Muscle of arm (tissue), 1 donor: ENCODE measurements at regions not wholly inside any gene's neighbourhood (a gene's known extent, or its start where the extent isn't known, plus 50 kb on each side); places are given as distances from the start of the nearest gene placed in this dataset.
"Not testable (repeated sequence)": the region's sequence is repeated elsewhere in the genome, so short reads cannot be mapped to it uniquely, and the experiment has no call there.

ENCODE experiments used
- DNase-seq: peaks from one replicate; pipeline ENCODE4 v3.0.0-alpha.2; 2013

GRCh38 chr12:46983959-46984841 lies 95.2 kb upstream of the PCED1B start:
- DNase-seq = peak; percentile 15

GRCh38 chr12:46985816-46986215 lies 93.6 kb upstream of the PCED1B start:
- DNase-seq = no peak

- not testable (repeated sequence) for DNase-seq
These were observed 91.3 kb upstream of the PCED1B start for GRCh38 chr12:46988122-46988521.

DNA sequence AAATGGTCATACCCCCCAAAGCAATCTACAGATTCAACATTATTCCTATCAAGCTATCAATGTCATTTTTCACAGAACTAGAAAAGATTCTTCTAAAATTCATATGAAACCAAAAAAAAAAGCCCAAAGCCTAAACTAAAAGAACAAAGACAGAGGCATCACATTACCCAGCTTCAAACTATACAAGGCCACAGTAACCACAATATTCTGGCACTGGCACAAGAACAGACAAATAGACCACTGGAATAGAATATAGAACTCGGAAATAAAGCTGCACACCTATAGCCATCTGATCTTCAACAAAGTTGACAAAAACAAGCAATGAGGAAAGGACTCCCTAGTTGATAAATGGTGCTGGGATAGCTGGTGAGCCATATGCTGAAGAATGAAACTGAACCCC lies 89.2 kb upstream of the PCED1B start:
- no peak for DNase-seq

DNA sequence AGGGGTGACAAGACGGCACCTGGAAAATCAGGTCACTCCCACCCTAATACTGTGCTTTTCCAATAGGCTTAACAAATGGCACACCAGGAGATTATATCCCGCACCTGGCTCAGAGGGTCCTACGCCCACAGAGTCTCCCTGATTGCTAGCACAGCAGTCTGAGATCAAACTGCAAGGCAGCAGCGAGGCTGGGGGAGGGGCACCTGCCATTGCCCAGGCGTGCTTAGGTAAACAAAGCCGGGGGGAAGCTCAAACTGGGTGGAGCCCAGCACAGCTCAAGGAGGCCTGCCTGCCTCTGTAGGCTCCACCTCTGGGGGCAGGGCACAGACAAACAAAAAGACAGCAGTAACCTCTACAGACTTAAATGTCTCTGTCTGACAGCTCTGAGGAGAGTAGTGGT lies 87.4 kb upstream of the PCED1B start:
- DNase-seq = not testable (repeated sequence)

DNA sequence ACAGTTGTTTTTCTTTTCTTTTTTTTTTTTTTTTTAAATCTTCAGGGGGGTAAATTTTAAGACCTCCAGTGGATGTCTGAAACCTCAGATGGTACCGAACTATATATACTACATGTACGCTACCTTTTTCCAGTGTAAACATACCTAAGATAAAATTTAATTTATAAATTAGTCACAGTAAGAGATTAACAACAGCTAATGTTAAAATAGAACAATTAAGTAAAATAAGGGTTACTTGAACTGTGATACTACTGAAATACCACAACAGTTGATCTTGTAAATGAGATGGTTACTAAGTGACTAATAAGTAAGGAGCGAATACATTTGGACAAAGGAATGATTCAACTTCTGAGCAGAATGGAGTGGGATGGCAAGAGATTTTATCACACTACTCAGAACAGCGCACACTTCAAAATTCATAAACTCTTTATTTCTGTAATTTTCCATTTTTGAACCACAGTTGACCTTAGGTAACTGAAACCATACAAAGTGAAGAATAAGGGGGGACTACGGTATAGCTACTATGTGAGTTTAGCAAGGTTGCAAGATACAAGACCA lies 80.5 kb upstream of the PCED1B start:
- no peak for DNase-seq

DNA sequence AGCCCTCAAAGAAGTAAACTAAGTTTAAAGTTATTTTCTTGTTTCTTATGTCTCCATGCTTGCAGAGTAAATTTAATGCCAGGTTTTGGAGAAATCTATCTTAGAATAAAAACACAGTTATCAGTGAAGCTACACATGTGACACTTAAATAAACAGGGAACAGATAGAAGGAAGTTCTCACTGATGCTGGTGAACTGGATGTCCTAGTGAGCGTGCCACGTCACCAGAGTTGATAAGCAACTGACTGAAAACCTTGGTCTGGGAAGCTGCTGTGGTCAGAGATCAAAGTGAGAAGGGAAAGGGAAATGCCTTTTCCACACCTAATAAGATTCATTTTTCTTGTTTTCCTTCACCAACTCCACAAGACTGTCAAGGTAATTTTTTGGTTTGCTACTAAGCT lies 74.8 kb upstream of the PCED1B start:
- no peak for DNase-seq

DNA sequence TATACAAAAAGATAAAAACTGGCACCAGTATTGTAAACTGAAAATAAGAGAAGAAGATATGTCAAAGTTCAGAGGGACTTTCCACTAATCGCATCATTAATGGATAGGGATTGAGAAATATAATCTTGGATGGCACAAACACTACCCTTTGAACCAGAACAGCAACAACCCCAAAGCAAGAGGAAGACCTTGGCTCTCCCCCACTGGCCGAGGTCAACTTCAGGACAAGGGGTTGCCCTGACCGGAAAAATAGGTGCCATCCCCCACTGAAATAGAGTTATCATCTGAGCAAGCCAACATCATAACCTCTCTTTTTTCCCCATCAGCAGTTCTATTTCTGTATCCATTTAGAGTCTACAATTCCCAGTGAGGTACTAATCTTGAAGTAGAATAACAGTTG lies 72.4 kb upstream of the PCED1B start:
- DNase-seq = no peak

GRCh38 chr12:47012552-47012951 lies 66.9 kb upstream of the PCED1B start:
- no peak for DNase-seq

GRCh38 chr12:47014474-47014873 lies 64.9 kb upstream of the PCED1B start:
- no peak for DNase-seq

DNA sequence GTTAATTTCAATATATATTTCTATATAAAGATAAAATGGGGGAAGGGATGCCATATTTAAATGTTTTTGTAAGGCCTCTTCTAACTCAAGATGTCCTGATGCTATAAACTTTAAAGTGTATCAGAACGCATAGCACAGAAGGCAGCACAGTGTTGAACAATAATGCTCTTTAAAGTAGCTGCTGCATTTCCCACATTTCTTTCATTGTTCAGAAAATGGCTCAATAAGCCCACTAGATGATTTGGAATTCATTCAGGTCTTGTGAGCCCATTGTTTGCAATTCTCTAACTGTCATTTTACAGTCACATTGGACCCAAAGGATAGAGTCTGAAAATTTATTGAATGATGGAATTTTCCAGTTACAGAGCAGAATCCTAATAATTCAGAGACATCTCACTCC lies 64.0 kb upstream of the PCED1B start:
- DNase-seq = no peak

- no peak for DNase-seq
These were observed 62.2 kb upstream of the PCED1B start for GRCh38 chr12:47017041-47017713.

DNA sequence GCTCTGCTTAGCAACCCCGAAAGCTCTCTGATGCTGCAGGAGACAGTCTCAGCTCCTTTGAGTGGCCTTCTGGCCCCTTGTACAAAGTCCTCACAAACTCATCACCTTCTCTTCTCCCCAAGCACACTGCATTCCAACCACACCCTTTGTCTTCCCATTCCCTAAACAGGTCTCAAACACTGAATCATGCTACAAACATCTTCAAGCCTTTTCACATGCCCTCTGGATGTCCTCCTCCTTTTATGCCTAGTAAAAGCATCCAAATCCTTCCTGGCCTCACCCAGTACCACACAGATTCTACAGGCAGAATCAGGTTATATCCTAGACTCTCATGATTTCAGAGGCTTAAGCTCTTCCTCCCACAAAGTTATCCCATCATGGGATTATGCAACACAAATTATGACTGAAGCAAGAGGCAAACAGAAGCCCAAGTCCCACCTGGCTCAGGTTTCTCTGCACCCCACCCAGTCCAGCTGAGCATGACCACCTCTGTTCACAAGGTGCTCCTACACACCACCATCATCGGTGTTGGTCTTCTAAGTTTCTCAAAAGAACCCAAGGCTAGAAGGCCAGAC lies 61.4 kb upstream of the PCED1B start:
- DNase-seq = no peak

DNA sequence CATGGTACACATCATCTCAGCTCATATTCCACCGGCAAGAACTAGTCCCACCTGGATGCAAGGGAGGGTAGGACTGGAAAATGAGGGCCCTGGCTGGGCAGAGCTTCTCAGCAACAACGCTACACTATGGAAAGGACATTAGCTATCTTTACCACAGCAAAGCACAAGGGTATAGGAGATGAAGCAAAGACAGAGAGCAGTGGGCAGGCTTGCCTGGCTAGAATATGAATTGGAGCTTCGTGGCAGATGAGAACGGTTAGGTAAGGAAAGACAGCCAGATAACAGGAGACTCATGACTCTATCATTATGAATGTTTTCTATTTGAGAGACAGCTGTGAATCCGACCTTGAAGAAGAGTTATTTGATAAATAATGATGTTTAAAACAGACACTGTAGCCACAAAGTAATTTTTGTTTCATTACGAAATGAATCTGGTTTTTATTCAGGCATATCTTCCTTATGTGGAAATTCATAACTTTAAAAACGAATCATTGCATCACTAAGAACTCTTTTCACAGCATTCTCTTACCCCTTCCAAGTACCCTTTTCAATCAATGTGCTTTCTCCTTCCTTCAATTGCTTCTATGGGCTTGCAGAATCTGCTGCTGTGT lies 59.1 kb upstream of the PCED1B start:
- DNase-seq = no peak

GRCh38 chr12:47021298-47021697 lies 58.1 kb upstream of the PCED1B start:
- peak; percentile 54 for DNase-seq

GRCh38 chr12:47022296-47022695 lies 57.1 kb upstream of the PCED1B start:
- DNase-seq = no peak

DNA sequence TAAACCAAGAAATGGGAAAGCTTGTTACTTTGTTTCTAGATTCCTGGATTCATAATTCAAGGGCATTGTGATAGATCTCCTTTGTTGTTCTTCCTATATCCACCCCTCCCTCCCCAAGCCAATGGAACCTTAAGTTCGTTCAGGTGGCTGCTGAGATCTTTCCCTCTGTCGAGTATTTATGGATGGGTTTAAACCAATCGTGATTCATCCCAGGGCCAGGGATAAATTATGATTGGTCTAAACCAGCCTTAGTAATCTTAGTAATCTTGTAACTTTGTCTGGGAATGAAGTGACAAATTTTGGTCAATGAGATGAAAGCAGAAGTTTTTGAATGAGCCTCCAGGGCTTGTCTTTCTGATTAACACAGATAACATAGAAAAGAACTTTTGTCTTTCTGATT lies 56.1 kb upstream of the PCED1B start:
- no peak for DNase-seq

DNA sequence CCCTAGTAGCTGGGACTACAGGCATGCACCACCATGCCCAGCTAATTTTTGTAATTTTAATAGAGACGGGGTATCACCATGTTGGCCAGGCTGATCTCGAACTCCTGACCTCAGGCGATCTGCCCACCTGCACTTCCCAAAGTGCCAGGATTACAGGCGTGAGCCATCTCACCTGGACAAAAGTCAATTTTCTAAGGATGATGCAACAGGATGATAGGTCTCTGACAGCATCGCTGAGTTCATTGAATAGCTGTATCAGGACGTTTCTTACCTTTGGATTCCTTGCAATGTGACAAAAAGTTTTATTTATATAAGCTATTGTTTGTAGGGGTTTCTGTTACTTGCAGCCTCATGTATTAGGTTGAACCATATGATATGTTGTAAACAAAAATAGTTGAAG lies 55.5 kb upstream of the PCED1B start:
- no peak for DNase-seq

GRCh38 chr12:47024463-47024862 lies 55.0 kb upstream of the PCED1B start:
- no peak for DNase-seq

DNA sequence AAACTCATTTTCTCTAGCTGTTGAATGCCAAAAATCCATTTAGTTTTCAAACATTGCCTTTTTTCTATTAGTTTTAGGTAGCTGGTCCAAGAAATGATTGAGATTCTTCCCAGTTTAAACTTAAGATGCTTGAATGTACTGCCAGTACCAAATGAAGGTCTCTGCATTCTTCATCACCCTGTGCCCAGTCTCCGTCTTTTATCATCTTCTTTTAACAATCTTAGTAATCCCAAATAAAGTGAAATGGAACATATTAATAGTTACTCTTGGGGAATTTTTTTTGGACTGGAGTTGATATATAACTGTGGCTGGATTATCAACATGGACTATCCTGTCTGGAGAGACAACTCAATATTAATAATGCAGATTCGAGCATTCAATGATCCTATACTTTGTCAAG lies 54.1 kb upstream of the PCED1B start:
- DNase-seq = no peak

DNA sequence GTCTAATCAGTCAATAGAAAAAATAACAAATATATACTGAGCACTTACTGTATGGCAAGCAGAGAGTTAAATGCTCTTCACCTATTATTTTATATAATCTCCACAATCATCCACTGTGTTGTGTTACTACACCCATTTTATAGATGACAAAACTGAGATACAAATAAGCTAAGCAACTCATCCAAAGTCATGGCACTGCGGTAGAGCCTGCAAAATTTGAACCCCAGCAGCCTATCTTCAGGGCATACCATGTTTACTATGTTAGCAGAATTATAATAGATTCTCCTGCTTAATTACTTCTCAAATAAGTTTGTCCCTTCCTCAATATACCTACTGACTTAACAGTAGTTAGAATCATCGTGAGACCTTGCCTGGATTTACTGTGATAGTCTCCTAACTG lies 53.6 kb upstream of the PCED1B start:
- DNase-seq = no peak

DNA sequence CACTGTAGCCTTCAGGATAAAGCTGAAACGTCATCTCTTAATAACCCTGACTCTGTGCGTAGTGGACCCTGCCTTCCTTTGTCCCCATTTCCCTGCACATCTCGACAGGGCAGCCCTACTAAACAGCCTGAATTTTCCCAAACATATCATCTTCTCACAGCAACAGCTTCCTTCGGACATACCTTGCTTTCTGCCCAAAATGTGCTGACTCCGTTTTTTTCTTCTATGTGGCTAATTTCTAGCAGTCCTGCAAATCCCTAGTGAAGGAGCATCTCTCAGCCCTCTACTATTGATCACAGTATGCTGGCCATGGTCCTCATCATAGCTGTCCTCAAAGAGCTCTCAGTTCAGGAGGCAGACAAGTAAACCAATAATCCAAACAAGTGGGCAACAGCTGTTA lies 53.1 kb upstream of the PCED1B start:
- DNase-seq = no peak
